MM.1S (cell line): ENCODE measurements at regions not wholly inside any gene's neighbourhood (a gene's known extent, or its start where the extent isn't known, plus 50 kb on each side); places are given as distances from the start of the nearest gene placed in this dataset.

Experiments
- DNase-seq: peaks from one replicate; pipeline ENCODE4 v3.0.0-alpha.2; 2015
- H2AFZ ChIP-seq: fragments of 300-600 bp; sonication (generic); 2 replicates; pipeline ENCODE4 v1.6.0; 2016; ENCODE audit warnings: antibody characterized with exemption, low read length
- H3F3A ChIP-seq: fragments of 300-600 bp; sonication (generic); 2 replicates; pipeline ENCODE4 v1.6.1; 2016; ENCODE audit warnings: mild to moderate bottlenecking, antibody characterized with exemption, low read length, moderate library complexity, mixed read lengths; ENCODE audit not compliant: insufficient read depth
- H3K27ac ChIP-seq: fragments of 300-600 bp; sonication (generic); 2 replicates; pipeline ENCODE4 v1.5.1; 2016; ENCODE audit warnings: mild to moderate bottlenecking, low read length
- H3K27me3 ChIP-seq: fragments of 300-600 bp; sonication (generic); replicated peaks from 2 replicates; pipeline ENCODE4 v1.6.0; 2016; ENCODE audit warnings: low read length; ENCODE audit not compliant: insufficient read depth
- H3K36me3 ChIP-seq: fragments of 300-600 bp; sonication (generic); replicated peaks from 2 replicates; pipeline ENCODE4 v1.6.1; 2016; ENCODE audit warnings: mild to moderate bottlenecking, low read length, mixed read lengths; ENCODE audit not compliant: insufficient read depth
- H3K4me1 ChIP-seq: fragments of 300-600 bp; sonication (generic); 2 replicates; pipeline ENCODE4 v1.6.1; 2016; ENCODE audit warnings: low read length, mixed read lengths
- H3K4me2 ChIP-seq: fragments of 300-600 bp; sonication (generic); 2 replicates; pipeline ENCODE4 v1.6.0; 2016; ENCODE audit warnings: low read depth, low read length
- H3K4me3 ChIP-seq: fragments of 300-600 bp; sonication (generic); 2 replicates; pipeline ENCODE4 v1.5.1; 2016; ENCODE audit warnings: low read length, mixed read lengths
- H3K79me2 ChIP-seq: fragments of 300-600 bp; sonication (generic); 2 replicates; pipeline ENCODE4 v1.6.1; 2016; ENCODE audit warnings: mixed run types, low read length, mixed read lengths
- H3K9ac ChIP-seq: fragments of 300-600 bp; sonication (generic); 2 replicates; pipeline ENCODE4 v1.6.1; 2016; ENCODE audit warnings: low read length, mixed read lengths
- H3K9me2 ChIP-seq: fragments of 300-600 bp; sonication (generic); replicated peaks from 2 replicates; pipeline ENCODE4 v1.6.1; 2016; ENCODE audit warnings: mild to moderate bottlenecking, low read length, mixed read lengths; ENCODE audit not compliant: insufficient read depth
- H3K9me3 ChIP-seq: fragments of 300-600 bp; sonication (generic); replicated peaks from 2 replicates; pipeline ENCODE4 v1.6.1; 2016; ENCODE audit warnings: mild to moderate bottlenecking, low read length, mixed read lengths; ENCODE audit not compliant: insufficient read depth
- H4K20me1 ChIP-seq: fragments of 300-600 bp; sonication (generic); 2 replicates; pipeline ENCODE4 v1.6.1; 2016; ENCODE audit warnings: mild to moderate bottlenecking, low read length, moderate library complexity, mixed read lengths; ENCODE audit not compliant: insufficient read depth
- EZH2 ChIP-seq: fragments of 300-600 bp; sonication (generic); optimal IDR thresholded peaks from 2 replicates; pipeline ENCODE3; 2017; ENCODE audit warnings: low read depth, mild to moderate bottlenecking, antibody characterized with exemption, low read length, mixed read lengths
- EZH2phosphoT487 ChIP-seq: fragments of 300-600 bp; sonication (generic); IDR thresholded peaks from 2 replicates; pipeline ENCODE4 v1.6.1; 2018; ENCODE audit warnings: antibody characterized with exemption, low read length
- TF ChIP-seq, protein P1 (sequence below): fragments of 300-600 bp; sonication (generic); IDR thresholded peaks from 2 replicates; pipeline ENCODE4 v1.5.1; 2016; ENCODE audit warnings: antibody characterized with exemption, low read length, mixed read lengths

DNA sequence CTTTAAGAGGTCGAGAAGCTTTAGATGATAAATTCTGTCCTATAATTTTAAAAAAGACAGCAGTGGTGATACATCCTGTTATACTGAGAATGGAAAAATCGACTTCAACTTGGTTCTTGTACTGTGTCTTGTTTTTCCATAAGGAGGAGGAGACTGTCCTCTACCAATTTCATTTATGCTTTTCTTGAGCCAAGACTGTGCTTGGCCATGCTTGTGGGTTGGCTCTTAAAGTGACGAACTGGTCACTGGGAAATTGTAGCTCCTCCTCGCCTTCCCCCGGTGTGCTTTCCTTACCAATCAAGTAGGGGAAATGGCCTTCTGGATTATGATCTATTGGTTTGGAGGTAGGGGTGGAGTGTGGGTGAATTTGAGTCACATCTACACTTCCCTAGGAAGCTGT lies 67.1 kb upstream of the HSPB3 start:
- Histone ChIP-seq H3K36me3 (no peaks in the 10 kb centered on the region), H3K79me2 (no peaks in the 10 kb centered on the region), H2AFZ (no peak overlapping the region), H4K20me1 (no peaks in the 10 kb centered on the region), H3K4me2 (0 out of 2 replicates have a peak overlapping the region, but pooled peaks have one; percentile 14), H3F3A (no peaks in the 10 kb centered on the region), H3K27ac (no peak overlapping the region), H3K27me3 (no peaks in the 10 kb centered on the region), H3K9ac (no peak overlapping the region), H3K4me3 (no peak overlapping the region), H3K4me1 (peaks cover 8% of the 10 kb centered on the region; the same call in 1 of the 2 replicates), H3K9me2 (no peaks in the 10 kb centered on the region), H3K9me3 (no peaks in the 10 kb centered on the region)
- TF ChIP-seq, protein P1, sequence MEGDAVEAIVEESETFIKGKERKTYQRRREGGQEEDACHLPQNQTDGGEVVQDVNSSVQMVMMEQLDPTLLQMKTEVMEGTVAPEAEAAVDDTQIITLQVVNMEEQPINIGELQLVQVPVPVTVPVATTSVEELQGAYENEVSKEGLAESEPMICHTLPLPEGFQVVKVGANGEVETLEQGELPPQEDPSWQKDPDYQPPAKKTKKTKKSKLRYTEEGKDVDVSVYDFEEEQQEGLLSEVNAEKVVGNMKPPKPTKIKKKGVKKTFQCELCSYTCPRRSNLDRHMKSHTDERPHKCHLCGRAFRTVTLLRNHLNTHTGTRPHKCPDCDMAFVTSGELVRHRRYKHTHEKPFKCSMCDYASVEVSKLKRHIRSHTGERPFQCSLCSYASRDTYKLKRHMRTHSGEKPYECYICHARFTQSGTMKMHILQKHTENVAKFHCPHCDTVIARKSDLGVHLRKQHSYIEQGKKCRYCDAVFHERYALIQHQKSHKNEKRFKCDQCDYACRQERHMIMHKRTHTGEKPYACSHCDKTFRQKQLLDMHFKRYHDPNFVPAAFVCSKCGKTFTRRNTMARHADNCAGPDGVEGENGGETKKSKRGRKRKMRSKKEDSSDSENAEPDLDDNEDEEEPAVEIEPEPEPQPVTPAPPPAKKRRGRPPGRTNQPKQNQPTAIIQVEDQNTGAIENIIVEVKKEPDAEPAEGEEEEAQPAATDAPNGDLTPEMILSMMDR = no peak
- TF ChIP-seq EZH2phosphoT487 (no peak), EZH2 (no peak)
- DNase-seq = no peak

DNA sequence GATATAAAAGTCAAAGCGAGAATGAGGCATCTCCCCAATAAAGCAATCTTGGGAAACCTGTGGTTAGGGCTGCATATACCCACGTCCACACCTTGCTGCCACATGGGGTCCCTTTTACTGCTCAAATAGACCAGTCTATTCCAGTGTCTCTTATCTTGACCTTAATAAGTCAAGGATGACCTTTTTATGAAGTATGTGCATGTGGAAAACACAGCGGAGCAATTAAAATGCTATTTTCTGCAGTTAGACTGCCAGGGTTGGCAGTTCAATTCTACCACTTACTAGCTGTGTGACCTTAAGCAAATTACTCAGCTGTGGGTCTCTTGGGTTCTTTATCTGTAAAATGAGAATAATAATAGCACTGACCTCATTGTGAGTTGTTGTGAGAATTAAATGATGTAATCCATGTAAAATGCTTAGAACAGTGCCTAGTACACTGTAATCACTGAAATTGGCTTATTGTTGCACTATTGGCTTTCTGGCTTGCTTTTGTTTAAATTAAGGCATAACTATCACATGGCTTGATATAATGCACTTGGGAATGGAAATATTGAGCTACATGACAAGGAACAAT lies 67.8 kb upstream of the HSPB3 start:
- no peak overlapping the region for H2AFZ ChIP-seq
- H3K36me3 ChIP-seq = no peaks in the 10 kb centered on the region
- no peak overlapping the region for H3K27ac ChIP-seq
- no peak for DNase-seq
- no peak overlapping the region for H3K9ac ChIP-seq
- no peaks in the 10 kb centered on the region for H3K9me3 ChIP-seq
- H3K79me2 ChIP-seq = no peaks in the 10 kb centered on the region
- no peaks in the 10 kb centered on the region for H3K9me2 ChIP-seq
- H3K4me3 ChIP-seq = no peak overlapping the region
- TF ChIP-seq, protein P1 = no peak
- TF ChIP-seq EZH2 = no peak
- no peak for TF ChIP-seq EZH2phosphoT487
- peaks cover 8% of the 10 kb centered on the region; the same call in 1 of the 2 replicates for H3K4me1 ChIP-seq
- no peaks in the 10 kb centered on the region for H3K27me3 ChIP-seq
- H3K4me2 ChIP-seq = 0 out of 2 replicates have a peak overlapping the region, but pooled peaks have one; percentile 14
- H4K20me1 ChIP-seq = no peaks in the 10 kb centered on the region
- no peaks in the 10 kb centered on the region for H3F3A ChIP-seq

GRCh38 chr5:54387031-54387430 lies 68.5 kb upstream of the HSPB3 start:
- no peaks in the 10 kb centered on the region for H3K79me2 ChIP-seq
- H3K9ac ChIP-seq = no peak overlapping the region
- H3K9me3 ChIP-seq = no peaks in the 10 kb centered on the region
- H4K20me1 ChIP-seq = no peaks in the 10 kb centered on the region
- no peak overlapping the region for H2AFZ ChIP-seq
- H3F3A ChIP-seq = no peaks in the 10 kb centered on the region
- no peak overlapping the region for H3K4me3 ChIP-seq
- H3K27ac ChIP-seq = no peak overlapping the region
- no peaks in the 10 kb centered on the region for H3K27me3 ChIP-seq
- TF ChIP-seq EZH2phosphoT487 (no peak), EZH2 (no peak)
- TF ChIP-seq, protein P1 = no peak
- peaks cover 8% of the 10 kb centered on the region; the same call in 1 of the 2 replicates for H3K4me1 ChIP-seq
- no peaks in the 10 kb centered on the region for H3K36me3 ChIP-seq
- H3K4me2 ChIP-seq = no peak overlapping the region
- no peaks in the 10 kb centered on the region for H3K9me2 ChIP-seq
- DNase-seq = no peak
